Right lobe of liver (tissue), 4 donors: ENCODE measurements at regions not wholly inside any gene's neighbourhood (a gene's known extent, or its start where the extent isn't known, plus 50 kb on each side); places are given as distances from the start of the nearest gene placed in this dataset.

Source experiments
- POLR2A ChIP-seq: fragments of 450-650 bp; IDR thresholded peaks from one replicate; pipeline ENCODE4 v1.6.1; 2017; ENCODE audit warnings: antibody characterized with exemption, mild to moderate bottlenecking
- TF ChIP-seq, protein P1 (sequence below), 4 donors: fragments of 200-600 bp in 3 of 4; fragments of 450-650 bp in 1 of 4; IDR thresholded peaks; one replicate each; pipeline versions ENCODE4 v1.5.1 to v1.8.0; 2016 to 2022; ENCODE audit warnings: antibody characterized with exemption in 4 of 4, mild to moderate bottlenecking in 2 of 4
- donor health status: DM: no; HTN: no; CAD: no.
- donor health status: DM: no; HTN: no; CAD: no.
- donor health status: DM: no; HTN: yes; CAD: no.

DNA sequence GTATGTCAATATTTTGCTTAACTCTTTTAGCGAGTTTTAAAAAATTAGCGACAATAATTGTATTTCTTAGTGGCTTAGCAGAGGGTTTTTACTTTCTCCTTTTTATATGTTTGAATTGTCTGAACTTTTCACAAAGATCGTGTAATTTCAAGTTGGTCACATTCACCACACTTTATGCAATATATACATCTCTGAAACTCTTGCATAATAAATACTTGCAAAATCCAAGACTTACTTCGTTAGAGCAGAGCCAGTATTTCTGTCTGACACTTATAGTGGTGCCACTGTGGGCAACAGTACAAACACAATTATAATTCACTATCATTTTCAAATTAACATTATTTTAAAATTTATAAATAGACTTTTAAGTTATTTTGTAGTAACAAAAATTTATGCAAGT is 62.0 kb downstream of the SUCNR1 start:
- TF ChIP-seq, protein P1, sequence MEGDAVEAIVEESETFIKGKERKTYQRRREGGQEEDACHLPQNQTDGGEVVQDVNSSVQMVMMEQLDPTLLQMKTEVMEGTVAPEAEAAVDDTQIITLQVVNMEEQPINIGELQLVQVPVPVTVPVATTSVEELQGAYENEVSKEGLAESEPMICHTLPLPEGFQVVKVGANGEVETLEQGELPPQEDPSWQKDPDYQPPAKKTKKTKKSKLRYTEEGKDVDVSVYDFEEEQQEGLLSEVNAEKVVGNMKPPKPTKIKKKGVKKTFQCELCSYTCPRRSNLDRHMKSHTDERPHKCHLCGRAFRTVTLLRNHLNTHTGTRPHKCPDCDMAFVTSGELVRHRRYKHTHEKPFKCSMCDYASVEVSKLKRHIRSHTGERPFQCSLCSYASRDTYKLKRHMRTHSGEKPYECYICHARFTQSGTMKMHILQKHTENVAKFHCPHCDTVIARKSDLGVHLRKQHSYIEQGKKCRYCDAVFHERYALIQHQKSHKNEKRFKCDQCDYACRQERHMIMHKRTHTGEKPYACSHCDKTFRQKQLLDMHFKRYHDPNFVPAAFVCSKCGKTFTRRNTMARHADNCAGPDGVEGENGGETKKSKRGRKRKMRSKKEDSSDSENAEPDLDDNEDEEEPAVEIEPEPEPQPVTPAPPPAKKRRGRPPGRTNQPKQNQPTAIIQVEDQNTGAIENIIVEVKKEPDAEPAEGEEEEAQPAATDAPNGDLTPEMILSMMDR (IDR thresholded peaks at IDR 0.05): no peak
- TF ChIP-seq POLR2A: no peak
